HG03103 (cell line): ENCODE measurements at regions not wholly inside any gene's neighbourhood (a gene's known extent, or its start where the extent isn't known, plus 50 kb on each side); places are given as distances from the start of the nearest gene placed in this dataset.

Experiments
- ATAC-seq: cut with Tn5 transposase; IDR thresholded peaks from one replicate; pipeline ENCODE4 v1.9.1; 2021; ENCODE audit warnings: low read depth; ENCODE audit not compliant: unreplicated experiment

DNA sequence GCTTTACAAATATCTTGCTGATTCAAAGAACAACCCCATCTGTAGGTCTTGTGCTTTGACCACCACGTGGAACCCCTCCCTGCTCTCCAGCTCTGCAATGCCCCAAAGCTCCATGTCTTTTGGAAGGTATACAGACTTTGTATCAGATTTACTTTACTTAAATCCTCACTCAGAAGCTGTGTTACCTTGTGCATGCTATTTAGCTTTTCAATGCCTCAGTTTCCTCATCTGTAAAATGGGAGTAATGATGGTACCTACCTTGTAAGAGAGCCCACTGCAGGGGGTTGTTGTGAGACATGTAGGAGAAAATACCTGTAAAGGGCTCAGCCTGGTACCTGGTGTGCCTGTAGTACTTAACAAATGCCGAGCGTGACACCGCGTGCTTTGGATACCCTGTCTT, 200.2 kb upstream of the CHD6 start:
- ATAC-seq, result no peak

DNA sequence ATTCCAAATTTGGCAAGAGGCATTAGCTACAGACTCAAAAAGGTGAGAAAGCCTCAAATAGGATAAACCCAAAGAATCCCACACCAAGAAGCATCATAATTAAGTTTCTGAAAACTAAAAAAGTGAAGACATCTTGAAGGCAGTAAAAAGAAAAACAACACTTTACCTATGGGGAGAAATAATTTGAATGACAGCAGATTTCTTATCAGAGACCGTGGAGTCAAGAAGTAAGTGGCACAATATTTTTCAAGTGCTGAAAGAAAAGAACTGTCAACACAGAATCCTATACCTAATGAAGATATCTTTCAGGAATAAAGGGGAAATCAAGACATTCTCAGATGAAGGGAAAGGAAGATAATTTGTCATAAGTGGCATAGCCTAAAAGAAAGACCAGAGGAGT, 193.3 kb upstream of the CHD6 start:
- no peak for ATAC-seq

DNA sequence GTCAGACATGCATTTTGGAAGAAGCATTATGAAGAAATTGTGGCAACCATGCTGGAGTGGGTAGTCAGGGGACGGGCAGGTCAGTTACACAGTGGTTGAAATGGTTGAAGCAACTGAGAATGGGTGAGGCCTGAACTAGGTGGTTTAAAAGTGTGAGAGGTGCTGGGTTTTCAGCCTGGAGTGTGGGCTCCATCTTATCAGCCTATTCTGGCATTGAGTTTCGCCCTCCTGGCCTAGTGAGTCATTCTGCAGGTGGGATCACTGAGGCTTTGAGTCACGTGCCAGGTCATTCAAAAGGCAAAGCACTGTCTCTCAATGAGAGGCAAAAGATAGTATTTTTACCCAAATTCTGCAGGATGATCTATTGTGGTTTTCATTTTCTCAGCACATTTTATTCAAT, 181.9 kb upstream of the CHD6 start:
- no peak for ATAC-seq

DNA sequence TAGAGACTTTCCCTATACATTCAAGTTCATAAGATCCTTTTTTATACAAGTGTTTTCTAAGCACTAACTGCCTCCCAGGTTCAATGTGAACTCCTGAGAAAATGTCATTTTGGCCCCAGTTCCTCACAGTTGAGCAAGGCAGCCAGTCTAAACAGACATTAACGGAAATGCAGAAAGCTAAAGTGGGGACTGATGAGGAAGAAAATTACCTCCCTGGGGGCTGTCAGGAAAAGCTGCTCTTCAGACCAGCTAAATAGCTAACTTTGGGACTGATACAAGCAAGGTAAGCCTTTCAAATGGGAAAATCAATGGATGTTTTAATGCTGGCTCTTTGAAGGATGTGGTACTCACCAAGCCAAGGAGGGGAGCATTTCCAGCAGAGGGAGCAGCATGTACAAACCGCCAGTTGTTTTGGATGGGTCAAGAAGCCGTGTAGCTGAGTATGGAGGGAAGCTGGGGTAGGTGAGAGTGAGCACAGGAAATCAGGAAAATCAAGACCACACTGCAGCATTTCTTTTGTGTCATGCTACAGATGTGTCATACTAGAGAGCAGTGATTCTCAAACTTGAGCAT, 180.8 kb upstream of the CHD6 start:
- no peak for ATAC-seq

DNA sequence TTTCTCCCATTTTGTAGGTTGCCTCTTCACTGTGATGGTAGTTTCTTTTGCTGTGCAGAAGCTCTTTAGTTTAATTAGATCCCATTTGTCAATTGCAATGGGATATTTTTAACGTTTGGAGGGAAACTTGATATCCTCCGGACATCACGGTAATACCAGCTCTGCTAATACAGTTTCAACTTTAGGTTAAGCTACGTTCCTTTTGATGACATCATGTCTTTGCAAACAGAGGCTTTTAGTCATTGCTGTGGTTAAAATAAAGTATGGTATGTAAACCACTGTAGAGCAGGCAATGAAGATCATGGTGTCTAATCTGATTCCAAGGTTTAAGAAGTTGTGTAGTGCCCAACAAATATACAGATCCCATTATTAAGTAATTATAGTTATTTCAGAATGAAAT, 168.0 kb upstream of the CHD6 start:
- ATAC-seq, result no peak

DNA sequence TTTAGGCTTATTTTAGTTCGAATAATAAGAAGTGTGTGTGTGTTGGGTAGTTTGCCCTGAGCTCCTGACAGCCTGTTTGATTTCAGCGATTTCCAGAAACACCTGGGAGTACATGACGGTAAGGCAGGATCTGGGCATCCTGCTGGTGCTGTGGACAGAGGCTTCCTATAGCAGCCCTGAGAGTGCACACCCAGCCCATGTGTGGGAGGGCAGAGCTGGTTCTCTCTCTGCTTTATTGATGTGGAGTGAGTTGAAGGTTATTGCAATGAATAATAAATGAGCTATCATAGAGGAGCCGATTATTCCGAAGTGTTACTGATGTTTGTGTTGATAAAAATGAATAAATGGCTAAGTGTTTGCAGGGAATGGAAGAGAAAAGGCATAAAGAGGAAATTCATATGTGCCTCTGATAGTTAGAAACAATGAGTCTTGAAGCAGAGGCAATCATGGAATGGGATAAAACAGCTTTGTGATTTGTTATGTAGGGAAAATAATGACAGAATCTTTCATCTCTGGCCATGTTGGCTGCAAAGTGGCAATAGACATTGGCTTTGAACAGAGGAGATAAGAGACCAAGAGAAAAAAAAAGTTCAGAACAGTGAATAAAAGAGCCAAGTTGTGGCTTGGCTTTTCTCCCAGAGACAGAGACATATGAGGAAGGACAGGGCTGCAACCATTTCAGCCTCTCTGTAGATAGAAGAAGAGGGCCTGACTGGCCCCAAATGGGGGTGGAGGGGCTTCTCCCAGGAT, 166.2 kb upstream of the CHD6 start:
- no peak for ATAC-seq

DNA sequence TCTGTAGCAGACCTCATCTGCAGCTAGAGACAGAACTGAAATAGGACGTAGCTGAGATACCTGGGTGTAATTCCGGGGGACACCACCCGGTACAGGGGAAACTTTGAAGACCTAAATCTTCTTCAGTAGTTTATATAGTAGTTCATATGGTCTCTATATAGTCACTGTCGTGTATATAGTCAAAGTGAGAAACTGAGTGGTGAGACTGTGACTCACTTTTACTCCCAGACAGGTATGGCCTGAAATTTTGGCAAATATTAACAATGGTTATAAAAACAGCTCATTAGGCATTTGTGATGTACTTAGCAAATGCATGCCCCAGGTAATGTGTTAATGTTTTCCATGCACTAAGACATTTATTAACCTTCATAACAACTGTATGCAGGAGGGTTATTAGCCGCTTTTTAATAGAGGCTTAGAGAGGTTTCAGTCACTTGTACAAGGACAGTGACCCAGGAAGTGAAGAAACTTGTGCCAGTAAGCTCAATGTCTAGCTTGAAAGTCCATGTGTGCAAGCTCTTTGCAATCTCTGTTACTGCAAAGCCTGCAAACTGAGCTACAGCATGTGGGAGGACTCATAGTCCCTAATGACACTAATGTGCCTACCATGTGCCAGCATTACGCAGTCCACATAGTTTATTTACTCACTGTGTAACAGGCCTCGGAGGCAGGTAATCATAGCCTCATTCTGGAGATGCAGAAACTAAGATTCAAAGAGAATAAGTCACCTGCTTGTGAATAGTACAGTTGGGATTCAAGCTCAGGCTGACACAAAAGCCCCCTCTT, 165.4 kb upstream of the CHD6 start:
- no peak for ATAC-seq

DNA sequence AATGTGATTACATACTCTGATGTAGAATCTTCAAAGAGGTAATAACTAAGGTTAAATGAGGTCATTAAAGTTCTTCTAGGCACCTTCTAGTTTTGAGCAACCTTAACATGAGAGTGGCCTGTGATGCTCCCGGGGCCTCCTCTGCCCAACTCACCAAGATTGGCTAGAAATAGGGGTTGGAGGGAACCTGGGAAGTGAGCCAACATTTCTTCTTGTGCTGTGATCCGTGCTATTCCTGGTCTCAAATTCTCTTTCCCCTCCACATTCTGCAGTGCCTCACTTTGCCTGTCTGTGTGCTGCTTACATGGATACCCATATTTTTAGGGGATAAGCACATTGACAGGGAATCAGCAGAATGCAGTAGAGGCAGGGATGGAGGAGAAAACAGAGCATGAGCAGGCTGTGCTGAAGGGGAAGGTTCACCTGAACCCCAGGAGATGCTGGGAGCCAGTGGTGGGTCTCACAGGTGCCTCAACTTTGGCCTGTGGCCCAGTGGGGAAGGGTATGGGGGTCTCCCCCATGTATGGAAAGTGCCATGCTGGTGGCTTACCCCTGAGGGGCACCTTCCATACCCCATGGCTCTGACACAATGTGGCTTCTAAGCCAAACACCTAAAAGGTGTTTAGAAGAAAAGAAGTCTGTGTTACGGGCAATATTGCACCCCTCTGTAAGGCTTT, 164.7 kb upstream of the CHD6 start:
- no peak for ATAC-seq

DNA sequence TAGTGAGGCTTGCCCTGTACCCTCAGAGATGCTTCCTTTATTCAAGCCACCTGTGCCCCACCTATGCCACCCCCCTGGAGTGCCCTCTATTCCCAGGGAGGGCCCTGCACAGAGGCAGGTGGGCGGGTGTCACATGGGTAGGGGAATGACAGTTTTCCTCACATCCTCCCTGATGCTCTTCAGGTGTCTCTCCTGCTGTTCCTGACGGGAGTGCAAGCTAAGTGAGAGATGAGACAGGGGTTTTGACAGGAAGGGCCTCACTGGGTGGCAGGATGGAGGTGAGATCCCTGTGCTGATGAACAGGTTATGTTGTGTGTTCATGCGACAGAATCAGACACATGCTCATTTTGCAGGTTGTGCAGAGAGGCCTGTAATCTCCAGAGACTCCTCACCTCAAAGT, 164.1 kb upstream of the CHD6 start:
- no peak for ATAC-seq

DNA sequence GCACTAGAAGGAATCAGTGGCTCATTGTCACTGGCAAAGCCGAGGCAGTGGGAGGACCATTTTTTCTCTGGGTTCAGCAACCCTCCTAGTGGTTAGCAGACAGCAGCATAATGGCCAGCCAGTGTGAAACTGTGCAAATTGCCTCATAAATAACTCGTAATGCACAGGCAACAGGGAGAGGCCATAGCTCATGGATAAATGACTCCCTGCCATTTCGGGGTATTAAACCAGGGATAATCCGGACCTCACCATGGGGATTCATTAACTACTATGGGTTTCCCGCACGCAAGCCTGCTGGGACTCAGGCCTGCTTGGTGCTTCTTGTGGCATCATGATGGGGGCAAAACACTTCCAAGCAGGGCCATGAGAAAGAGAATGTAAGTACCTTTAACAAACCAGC, 158.2 kb upstream of the CHD6 start:
- no peak for ATAC-seq

DNA sequence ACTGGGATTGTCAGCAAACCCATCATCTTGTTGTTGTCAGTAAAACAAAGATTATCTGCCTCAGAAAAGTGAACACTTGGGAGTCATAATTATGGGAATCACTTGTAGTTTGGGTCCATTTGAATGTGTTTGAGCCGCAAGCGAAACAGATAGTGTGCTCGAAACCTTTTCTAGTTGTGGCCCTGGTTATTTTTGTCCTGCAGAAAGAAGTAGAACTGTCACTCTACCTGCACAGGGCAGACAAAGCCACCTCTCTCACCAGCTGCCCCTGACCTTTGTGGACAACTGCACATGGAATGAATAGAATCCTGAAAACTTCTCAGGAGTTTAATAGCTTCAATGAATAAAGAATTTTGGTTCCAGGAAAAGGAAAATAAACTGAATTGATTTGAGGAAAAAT, 156.1 kb upstream of the CHD6 start:
- no peak for ATAC-seq

DNA sequence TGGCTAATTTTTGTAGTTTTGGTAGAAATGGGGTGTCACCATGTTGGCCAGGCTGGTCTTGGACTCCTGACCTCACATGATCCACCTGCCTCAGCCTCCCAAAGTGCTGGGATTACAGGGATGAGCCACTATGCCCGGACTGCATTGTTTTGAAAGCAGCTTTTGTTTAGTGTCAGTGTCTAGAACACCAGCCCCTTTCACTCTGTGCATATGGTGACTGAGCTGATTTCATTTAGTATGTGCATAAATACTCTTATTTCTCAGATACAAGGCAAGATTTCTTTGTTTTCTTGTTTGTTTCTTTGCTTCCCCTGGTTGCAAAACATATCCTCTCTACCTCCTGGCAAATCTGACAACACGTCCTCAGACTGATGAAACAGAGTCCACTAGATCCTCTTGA, 152.8 kb upstream of the CHD6 start:
- no peak for ATAC-seq

DNA sequence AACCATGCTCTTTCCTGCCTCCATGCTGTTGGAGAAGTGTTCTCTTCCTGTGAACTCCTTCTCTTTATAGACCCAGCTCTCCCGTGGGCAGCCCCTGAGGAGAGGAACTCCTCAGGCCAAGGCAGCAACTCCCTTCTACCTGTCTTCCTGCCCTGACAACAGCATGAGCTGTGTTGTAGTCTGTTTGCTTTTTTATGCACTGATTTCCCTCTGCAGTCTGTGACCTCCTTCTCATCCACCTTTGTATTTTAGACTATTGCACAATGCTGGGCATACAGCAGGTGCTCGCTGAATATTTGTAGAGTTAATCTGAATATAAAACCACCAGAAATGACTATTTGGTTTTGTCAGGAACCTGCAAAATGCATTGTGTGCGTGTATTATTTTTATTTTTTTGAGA, 152.2 kb upstream of the CHD6 start:
- no peak for ATAC-seq

DNA sequence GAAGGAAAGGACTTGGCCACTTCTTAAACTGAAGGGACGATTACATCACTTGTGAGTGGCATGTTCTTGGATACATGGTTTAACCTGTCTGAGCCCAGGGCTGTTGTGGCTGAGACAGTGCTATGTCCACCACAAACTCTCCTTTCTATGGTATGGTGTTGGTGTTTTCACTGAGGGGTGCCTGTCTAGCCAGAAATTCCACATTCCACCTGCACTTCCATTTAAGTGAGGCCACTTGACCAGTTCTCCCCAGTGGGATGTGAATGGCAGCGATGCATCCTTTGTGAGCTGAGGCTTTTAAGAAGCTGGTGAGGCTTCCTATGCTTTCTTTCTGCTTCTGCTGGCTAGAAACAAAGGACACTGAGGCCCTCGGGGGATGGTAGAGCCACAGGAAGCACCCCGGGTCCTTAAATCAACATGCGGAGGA, 151.4 kb upstream of the CHD6 start:
- no peak for ATAC-seq

DNA sequence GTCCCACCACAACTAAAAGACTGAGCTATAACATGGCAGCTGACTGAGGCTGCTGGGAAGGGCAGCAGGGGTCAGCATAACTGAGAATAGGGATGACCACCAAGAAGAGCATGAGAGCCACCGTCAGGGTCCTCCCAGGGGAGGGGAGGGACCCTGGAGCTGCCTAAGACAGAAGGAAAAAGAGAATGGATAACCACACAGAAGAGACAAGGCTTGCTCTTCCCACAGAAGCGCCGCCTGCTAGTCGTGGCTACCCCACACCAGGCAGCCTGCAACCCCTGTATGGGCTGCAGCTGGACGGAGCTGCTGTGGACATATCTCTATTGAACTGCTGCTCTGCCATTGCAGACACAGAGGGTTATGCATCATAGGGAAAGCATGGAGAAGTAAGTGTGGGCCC, 132.0 kb upstream of the CHD6 start:
- no peak for ATAC-seq

DNA sequence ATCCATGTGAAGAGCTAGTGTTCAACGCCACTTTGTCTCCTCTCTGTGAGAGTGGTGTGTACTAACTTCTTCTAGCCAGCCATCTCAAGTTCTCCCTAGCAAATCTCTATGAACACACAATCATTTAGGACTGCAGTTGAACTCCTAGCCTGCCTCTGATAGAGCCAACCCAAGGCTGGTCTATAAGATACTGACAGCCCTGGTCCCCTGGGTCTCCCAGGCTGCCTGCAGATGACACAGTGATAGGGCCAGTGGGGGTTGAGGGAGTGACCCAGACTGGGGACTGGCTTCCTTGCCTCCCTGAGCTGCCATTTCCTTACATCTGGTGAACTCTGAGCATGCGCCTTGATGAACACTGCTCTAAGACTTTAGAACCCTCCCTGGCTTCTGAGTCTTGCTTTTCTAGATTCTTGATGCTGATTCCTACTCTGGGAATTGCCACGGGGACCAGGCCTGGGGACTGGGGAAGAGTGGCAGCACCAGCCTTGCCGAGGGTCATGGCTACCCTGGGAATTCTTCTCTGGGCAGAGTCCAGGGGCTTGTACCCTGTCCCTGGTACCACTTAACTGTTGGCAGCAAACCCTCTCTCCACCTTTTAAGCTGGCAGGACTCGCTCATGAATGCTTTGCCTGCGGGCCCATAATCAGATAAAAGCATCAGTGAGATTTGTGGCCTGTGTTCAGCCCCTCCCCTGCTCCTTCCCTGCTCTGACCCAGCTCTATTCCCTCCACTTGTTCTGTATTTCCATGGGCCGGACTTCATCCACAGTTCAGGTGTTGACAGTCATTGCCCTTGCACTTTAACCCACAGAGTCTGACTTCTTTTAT, 130.8 kb upstream of the CHD6 start:
- no peak for ATAC-seq

DNA sequence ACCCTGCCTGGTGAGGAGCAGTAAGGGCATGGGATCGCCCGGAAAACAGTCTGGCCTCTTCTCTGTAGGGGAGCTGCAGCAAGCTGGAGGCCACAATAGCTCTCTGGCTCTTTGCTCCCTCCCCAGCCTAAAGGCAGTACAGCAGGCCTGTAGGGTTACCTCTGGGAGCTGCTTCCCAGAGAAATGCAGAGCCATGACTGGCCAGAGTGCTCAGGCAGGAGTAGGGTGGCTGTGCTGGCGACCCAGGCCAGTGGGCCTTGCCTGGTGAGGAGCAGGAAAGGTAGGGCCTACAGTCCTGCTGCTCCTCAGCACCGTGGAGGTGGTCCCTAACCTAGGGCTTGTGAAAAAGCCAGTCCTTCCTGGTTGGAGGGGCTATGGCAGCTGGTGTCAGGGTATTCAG, 129.9 kb upstream of the CHD6 start:
- ATAC-seq, result no peak

DNA sequence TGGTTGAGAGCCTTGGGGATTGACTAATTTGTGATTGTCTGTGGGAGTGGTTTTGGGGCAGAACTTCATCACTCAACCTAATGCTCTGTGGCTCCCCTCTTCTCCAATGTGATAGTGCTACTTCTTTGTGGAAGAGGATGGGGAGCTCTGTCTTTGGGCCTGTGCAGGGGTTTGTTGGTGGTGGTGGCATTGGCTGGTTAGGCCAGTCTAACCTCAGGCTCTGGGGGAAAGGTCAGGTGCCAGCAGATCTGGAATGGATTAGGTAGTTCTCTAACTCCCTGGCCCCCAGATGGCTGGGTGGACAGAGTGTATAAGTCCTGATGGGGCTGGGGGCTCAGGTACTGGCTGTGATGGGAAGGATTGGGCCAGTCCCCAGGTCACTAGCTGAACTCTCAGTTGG, 129.0 kb upstream of the CHD6 start:
- ATAC-seq, result no peak

DNA sequence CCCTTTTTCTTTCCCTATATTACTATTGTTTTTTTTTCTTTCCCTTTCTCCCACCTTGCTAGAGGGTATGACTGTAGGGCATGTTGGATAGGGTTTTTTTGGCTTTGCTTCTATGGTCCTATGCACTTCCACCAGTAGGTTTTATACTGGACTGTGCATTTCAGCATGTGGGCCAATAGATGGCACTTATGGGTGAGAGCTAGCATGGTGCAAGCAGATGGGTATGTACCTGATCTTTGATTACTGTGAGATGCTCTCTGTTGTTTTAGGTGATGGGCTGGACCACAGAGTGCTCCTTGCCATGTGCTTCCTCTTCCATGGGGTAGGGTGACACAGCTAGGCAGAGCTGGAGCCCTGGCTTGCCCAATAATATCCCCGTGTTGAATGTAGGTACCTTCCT, 128.5 kb upstream of the CHD6 start:
- ATAC-seq, result no peak

DNA sequence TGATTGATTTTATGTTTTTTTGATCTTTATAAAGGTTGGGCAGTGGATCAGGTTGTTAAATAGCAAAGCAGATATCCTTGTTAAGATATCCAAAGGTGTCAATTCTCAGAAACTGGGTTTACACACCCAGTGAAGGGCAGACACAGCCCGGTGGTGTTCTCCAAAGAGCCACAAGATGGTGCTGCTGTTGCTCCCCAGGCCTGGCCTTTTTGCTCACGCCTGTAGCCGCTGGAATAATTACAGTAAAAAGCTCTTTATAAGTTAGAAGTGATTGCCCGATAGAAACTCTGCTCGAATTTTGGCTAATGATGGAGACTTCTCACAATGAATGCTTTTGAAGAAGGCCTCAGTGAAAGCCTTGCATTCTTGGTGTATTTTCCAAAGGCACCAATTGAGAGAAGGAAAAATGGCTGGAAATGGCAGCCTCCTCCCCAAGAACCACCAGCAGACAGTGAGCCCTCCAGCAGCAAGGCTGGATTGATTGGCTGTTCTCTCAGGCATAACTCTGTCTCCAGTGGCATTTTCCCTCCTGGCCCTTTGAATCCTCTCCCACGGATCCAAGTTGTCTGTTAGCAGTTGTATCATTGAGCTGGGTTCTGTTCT, 120.5 kb upstream of the CHD6 start:
- ATAC-seq, result no peak
